Stimulated activated CD4-positive, alpha-beta T cell treated with anti-CD3 and anti-CD28 coated beads, Interleukin-4, amount 100 ng/mL, for 1 hour (primary cell): ENCODE measurements at regions not wholly inside any gene's neighbourhood (a gene's known extent, or its start where the extent isn't known, plus 50 kb on each side); places are given as distances from the start of the nearest gene placed in this dataset.
"Not testable (repeated sequence)": the region's sequence is repeated elsewhere in the genome, so short reads cannot be mapped to it uniquely, and the experiment has no call there.

Experiments used
- DNase-seq: peaks from one replicate; pipeline ENCODE4 v3.0.0-alpha.2; 2020

DNA sequence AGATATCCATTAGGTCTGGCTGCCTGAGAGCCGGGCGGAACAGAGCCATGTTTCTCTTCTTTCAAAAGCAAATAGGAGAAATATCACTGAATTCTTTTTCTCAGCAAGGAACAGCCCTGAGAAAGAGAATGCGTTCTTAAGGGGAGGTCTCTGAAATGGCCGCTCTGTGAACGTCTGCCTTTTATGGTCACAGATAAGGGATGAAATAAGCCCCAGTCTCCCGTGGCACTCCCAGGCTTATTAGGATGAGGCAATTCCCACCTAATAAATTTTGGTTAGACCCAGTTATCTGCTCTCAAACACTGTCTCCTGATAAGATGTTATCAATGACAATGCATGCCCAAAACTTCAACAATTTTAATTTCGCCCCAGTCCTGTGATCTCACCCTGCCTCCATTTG, 133.4 kb upstream of the KCNJ18 start:
- not testable (repeated sequence) for DNase-seq

GRCh38 chr17:21564262-21564661, 128.1 kb upstream of the KCNJ18 start:
- DNase-seq, result no peak

DNA sequence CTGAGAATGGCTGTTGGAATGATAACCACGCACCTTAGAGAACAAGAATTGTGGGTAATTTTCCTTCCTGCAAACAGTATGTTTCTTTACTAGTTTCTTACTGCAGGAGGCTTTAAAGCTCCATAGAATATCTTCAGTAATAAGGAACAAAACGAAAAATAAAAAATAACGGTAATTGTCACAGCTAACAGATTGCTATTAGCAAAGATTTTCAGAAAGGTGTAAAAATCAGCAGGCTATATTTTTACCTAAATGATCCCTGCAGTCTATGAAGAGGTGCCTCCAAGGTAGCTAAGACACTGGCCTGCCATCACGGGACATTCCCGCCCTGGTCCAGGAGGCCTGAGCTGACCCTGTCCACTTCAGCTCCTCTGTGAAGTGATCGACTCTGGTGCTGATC, 127.6 kb upstream of the KCNJ18 start:
- DNase-seq, result not testable (repeated sequence)

DNA sequence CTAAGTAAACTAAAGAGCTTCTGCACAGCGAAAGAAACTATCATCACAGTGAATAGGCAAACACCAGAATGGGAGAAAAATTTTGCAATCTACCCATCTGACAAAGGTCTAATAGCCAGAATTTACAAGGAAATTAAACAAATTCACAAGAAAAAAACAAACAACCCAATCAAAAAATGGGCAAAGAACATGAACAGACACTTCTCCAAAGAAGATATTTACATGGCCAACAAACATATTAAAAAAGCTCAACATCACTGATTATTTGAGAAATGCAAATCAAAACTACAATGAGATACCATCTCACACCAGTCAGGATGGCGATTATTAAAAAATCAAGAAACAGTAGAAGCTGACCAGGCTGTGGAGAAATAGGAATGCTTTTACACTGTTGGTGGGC, 121.9 kb upstream of the KCNJ18 start:
- DNase-seq, result not testable (repeated sequence)

DNA sequence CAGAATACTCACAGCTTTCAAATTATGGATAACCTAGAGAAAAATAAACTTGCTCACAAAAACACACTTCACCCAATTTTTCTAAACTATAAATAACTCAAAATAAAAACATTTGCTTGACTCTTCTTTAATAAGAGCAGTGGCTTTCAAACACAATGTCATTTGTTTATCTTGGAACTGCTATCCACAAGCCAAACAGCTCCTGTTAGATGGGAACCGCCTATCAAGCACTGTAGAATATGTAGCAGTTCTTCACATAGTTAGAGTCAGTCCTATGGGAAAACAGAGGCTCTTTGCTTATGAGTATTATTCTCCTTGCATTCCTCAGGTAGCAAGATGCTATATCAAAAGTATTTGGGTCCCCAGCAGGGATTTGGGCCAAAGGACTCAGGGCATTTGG, 120.2 kb upstream of the KCNJ18 start:
- not testable (repeated sequence) for DNase-seq

DNA sequence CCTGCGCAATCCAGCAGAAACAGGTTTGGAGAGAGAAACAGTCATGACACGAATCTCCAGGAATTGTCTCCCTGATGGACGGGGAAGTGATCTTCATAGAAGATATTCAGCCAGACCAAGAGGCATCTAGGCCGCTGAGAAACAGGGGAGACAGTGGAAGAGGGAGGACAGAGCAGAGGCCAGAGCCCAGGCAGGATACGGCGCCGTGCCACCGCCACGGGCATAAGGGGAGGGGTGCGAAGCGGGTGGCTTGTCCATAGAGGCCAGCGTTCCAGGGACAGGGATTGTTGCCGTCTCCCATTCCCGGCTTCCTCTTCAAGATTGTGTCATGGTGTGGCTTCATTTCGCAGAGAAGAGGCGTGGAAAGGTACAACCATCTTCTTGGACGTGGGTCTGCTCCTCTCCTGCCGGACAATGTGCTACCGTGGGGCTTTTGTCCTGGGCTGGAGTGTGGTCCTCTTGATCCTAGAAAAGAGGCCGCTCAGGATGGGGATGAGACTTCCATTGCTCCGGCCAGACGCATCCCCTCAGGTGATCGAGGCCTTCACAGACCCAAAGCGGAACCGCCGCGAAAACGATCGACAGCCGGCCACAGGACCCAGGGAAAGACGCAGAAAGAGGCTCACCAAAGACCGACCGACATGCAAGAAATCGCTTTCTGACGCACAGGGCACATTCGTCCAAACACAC, 118.9 kb upstream of the KCNJ18 start:
- DNase-seq, result not testable (repeated sequence)

GRCh38 chr17:21573961-21574610, 118.2 kb upstream of the KCNJ18 start:
- peak; percentile 51 for DNase-seq

DNA sequence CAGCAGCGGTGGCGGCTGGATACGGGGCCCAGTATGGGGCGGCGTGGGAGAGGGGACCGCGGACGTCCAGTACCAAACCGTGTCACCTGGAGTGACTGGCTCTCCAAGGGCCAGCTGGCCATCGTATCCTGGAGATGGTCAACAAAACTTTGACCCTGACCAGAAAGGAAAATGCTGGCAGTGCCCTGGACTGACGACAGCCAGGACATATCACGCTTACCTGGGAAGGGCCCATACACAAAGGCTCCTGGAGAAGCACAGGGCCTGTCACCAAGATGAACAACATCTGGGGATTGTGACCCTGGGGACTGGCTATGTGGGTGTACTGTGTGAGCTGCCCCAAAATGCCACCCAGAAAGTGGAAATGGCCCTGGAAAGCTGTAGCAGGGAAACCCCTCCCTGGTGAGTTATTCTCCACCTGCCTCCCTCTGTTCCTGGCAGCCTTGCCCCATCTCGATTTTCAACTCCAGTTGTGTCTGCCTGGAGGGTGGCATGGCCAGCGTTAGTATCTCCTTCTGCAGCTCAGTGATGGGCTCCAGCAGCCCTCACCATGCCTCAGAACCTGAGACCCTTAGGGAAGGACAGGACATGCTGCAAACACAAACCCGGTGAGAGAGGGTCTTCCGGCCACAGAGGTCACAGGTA, 117.6 kb upstream of the KCNJ18 start:
- not testable (repeated sequence) for DNase-seq

- DNase-seq, result not testable (repeated sequence)
Measured at GRCh38 chr17:21578783-21579182, 113.5 kb upstream of the KCNJ18 start.

GRCh38 chr17:21592774-21593173, 99.5 kb upstream of the KCNJ18 start:
- no peak for DNase-seq

- DNase-seq, result not testable (repeated sequence)
Measured at GRCh38 chr17:21593452-21594105, 98.7 kb upstream of the KCNJ18 start.

GRCh38 chr17:21595086-21595485, 97.2 kb upstream of the KCNJ18 start:
- no peak for DNase-seq

GRCh38 chr17:21602176-21602575, 90.1 kb upstream of the KCNJ18 start:
- DNase-seq, result no peak

GRCh38 chr17:21603292-21603691, 89.0 kb upstream of the KCNJ18 start:
- DNase-seq, result not testable (repeated sequence)

DNA sequence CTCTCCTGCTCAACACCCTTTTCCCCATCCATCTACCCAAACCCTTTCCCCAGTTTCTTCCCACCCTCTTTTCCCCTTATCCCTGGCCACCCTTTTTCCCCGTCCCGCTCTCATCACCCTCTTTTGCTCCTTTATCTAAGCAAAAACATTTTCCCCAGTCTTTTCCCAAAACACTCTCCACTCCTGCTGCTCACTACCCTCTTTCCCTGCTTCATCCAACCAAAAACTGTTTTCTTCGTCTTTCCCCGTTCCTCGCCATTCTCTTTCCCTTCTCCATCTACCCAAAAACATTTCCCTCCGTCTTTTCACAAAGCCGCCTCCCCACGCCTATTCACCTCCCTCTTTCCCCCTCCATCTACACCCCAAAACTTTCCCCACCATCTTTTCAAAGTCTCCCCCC, 80.9 kb upstream of the KCNJ18 start:
- DNase-seq, result not testable (repeated sequence)

- not testable (repeated sequence) for DNase-seq
Measured at GRCh38 chr17:21612123-21613070, 79.9 kb upstream of the KCNJ18 start.

GRCh38 chr17:21613071-21613429, 79.3 kb upstream of the KCNJ18 start:
- DNase-seq, result no peak

GRCh38 chr17:21626987-21627386, 65.3 kb upstream of the KCNJ18 start:
- DNase-seq, result not testable (repeated sequence)
